CD4-positive, alpha-beta T cell treated with Interleukin-21 for 1 hour (primary cell): ENCODE measurements at regions not wholly inside any gene's neighbourhood (a gene's known extent, or its start where the extent isn't known, plus 50 kb on each side); places are given as distances from the start of the nearest gene placed in this dataset.
"Not testable (repeated sequence)": the region's sequence is repeated elsewhere in the genome, so short reads cannot be mapped to it uniquely, and the experiment has no call there.

Source experiments
- DNase-seq: peaks from one replicate; pipeline ENCODE4 v3.0.0-alpha.2; 2020

GRCh38 chr10:9347933-9348332, 1293.4 kb downstream of the GATA3 start:
- DNase-seq = not testable (repeated sequence)

DNA sequence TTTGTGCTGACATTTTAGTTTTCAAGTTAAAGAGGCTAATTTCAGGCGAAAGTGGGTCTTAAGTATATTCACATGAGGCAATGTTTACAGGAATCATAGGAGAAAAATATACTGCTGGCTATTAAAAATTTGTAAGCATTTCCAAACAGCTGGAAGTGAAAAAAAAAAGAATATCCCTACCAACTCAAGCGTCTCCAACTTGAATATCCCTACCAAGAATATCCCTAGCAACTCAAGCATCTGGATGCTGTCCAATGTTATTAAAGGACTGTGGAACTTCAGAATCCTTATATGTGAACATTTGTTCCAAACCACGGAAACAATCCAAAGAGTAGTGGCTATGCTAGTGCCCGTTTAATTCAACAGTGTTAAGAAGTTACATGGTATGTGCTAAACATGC, 1303.0 kb downstream of the GATA3 start:
- no peak for DNase-seq

DNA sequence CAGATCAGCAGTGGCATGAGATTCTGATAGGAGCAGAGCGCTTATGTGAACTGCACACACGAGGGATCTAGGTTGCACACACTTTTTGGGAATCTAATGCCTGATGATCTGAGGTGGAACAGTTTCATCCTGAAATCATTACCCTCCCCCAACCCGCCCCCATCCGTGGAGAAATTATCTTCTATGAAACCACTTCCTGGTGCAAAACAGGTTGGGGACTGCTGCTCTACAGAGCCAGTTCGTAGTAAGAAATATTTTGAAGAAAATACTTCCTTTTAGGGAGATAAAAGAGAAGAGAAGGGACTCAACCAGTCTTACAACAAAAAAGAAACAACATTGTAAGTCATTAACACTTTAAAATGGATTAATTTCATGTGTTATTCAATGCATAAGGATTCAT, 1308.2 kb downstream of the GATA3 start:
- no peak for DNase-seq

- DNase-seq = no peak
Observed at GRCh38 chr10:9379183-9379582, 1324.7 kb downstream of the GATA3 start.

DNA sequence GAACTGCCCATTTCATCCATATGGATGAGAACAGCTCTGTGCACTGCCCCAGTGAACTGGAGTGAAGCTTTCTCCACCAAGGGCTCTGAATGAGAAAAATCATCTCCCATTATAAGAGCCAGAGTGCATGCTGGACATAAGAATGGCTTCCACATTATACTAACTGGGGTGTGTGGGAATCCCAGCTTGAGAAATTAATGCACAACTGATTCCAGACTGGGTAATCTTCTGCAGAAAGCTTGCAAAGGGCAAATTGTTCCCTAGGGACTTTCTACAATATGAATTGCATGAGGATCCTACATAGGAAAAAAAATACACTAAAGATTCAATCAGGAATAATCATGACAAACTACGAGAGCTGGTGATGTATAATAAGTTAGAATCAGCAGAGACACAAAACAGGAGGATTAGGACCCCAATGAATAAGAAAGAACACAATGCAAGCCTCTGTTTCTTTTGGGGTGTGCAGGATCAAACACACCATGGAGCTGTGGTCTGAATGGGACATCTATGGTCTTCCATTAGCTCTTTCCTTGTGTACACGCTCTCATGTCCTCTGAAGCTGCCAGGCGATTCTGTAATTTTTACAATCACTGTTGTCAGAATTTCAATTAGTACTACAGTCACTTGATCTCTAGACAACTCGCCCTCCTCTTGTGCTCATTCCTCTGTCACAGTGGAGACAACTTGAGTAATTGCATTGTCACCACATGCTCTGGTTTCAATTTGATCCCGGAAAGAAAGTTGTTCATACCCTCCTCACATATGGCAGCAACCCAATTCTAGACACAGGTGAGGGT, 1327.4 kb downstream of the GATA3 start:
- no peak for DNase-seq

GRCh38 chr10:9382533-9382866, 1328.0 kb downstream of the GATA3 start:
- no peak for DNase-seq

DNA sequence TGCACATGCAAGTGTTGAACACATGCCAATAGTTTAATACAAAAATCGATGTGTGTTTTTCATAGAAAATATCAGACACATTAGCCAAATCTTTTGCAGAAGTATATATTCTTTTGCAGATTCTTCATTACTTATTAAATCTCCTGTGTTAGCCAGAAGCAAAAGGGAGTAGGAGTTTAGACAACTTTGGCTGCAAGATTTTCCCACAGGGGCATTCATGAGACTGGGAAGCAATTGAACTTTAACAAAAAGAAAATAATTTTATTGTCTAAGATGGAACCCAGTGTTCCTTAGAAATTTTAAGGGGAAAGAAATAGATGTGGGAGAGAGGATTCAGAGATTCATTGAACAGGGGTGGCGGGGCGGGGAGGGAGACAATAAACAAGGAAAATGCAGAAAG, 1336.0 kb downstream of the GATA3 start:
- no peak for DNase-seq

GRCh38 chr10:9399275-9399983, 1344.9 kb downstream of the GATA3 start:
- DNase-seq = no peak

DNA sequence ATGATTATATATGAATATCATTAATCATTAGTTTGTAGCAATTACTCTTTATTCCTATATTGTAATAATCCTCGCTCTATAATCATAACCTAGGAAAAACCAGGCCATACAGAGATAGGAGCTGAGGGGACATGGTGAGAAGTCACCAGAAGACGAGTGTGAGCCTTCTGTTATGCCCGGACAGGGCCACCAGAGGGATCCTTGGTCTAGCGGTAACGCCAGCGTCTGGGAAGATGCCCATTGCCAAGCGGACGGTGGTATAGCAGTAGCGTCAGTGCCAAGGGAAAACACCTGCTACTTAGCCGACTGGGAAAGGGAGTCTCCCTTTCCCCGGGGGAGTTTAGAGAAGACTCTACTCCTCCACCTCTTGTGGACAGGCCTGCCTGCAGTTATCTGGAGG, 1347.6 kb downstream of the GATA3 start:
- not testable (repeated sequence) for DNase-seq

- not testable (repeated sequence) for DNase-seq
Observed at GRCh38 chr10:9402507-9403195, 1348.2 kb downstream of the GATA3 start.

- not testable (repeated sequence) for DNase-seq
Observed at GRCh38 chr10:9407201-9407600, 1352.7 kb downstream of the GATA3 start.

DNA sequence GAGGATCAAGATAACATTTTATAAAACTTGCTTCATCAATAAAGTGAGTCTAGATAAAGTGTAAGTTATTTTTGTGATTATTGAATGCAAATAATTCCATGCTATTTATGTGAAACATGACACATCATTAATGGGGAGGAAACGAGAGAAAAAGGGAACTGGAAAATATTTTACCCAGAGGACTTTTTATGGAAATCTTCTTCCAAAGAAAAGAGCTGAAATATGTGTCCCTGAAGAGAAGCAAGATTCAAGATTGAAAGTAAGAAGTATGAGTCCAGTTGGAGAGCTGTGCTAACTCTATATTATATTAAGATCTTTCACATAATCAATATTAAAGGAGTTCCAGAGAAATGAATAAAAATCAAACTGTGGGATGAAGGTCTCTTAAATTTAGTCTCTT, 1361.8 kb downstream of the GATA3 start:
- no peak for DNase-seq

DNA sequence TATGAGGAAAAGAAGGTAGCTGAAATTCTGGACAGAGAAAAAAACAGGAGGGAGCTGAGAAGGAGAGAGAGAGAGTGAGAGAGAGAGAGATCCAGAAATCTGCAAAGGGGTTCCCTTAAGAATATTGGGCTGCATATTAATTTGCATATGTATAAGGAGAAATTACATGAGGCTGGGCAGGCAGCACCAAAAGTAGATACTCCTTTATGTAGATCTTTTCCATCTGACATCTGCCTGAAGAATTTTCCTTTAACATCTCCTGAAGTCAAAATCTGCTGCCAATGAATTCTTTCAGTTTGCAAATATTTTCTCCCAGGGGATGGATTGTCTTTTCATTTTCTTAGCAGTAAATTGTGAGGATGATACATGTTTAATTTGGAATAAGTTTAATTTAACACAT, 1365.3 kb downstream of the GATA3 start:
- no peak for DNase-seq

DNA sequence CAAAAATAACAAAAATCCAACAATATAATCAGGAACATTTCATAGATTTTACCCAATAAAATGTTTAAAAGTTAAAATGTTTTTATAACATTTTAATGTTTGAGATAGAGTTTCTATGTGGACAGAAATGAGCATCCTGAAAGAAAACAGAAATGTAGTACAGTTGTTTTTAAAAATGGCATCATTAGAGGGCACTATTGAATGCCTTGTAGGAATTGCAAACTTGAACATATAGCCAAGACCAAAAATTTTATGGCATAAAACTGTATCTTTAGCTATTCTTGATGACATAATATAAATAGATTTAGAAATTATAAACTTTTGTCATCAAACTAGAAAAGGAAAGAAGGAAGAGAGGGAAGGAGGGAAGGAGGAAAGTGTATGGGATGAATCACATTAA, 1372.7 kb downstream of the GATA3 start:
- DNase-seq = no peak

DNA sequence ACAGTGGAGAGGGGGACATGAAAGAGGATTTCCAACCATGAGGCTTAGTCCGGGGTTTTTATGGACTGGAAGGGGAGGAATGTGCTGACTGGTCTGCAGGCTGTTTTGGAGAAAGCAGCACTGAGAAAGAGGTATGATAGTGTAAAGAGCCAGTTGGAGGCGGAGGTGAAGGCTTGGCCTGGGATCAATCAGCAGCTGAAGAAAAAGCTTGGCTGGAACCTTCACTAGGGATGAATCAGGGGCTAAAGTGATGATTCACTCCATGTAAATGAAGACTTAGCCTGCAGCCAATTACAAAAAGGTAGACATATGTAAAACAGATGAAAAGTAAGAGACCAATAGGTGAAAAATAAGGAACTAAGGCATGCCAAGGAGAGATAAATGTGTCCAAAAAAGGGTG, 1382.6 kb downstream of the GATA3 start:
- no peak for DNase-seq

GRCh38 chr10:9443758-9444157, 1389.3 kb downstream of the GATA3 start:
- no peak for DNase-seq

GRCh38 chr10:9449530-9449929, 1395.0 kb downstream of the GATA3 start:
- DNase-seq = no peak

GRCh38 chr10:9450801-9451200, 1396.3 kb downstream of the GATA3 start:
- no peak for DNase-seq

DNA sequence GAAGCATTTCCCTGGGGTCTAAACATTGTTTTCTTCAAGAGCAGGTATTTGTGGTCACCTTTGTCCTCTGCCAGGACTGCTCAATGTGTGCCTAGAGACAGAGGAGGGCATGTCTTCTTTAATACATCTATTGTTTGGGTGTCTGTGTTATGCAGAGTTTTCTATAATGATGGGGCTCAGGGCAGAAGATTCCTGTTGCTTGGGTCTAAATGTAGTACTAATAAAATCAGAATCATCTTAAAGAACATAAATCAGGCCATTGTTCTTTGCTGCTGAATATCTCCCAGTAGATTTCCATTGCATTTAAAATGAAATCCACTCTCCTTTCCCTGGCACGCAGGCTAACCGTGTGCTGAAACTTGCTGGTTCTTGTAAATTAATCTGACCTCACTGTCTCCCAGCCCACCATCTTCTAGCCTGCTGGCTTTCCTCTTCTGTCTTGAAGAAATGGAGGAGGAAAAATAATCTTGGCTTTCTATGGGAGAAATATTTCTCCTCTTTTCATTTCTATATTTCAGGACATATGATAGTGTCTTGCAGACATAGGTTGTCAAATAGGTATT, 1396.8 kb downstream of the GATA3 start:
- DNase-seq = no peak

DNA sequence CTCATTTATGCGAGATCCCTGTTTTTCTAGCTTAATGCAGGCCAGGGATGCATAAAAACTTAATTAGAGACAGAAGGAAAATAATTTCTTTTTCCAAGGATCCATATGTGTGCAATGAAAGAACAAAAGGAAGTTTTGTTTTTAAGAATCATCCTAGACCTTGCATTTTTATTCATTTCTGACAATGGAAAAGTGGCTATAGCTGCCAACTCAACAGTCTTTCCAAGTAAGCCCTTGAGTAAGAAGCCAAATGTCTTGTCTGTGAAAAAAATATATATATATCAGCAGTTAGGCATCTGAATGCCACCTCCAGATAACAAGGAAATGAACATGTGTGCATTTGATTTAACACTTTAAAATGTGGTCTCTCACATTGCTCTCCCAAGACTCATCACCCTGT, 1397.6 kb downstream of the GATA3 start:
- no peak for DNase-seq

- DNase-seq = not testable (repeated sequence)
Observed at GRCh38 chr10:9453871-9454270, 1399.4 kb downstream of the GATA3 start.

- no peak for DNase-seq
Observed at GRCh38 chr10:9469663-9470205, 1415.2 kb downstream of the GATA3 start.

DNA sequence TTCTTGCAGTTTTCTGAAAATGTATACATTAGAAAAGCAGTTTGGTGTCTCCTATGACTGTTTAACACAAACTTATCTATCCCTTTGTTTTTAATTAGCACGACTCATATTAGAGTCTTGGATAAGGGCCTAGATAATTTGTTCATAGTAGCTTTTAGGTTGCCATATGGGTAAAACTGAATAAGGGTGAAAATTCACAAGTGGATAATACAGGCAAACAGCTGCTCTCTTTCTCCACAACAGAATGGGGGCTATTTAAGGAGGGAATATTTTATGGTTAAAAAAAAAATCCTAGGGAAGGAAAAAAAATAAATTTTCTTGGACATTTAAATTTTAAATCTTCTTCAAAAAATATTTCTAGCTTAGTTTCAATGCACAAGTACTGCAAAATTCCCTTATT, 1416.1 kb downstream of the GATA3 start:
- DNase-seq = no peak
